Cardiac muscle cell (in vitro differentiated cells and primary cell): ENCODE measurements at regions not wholly inside any gene's neighbourhood (a gene's known extent, or its start where the extent isn't known, plus 50 kb on each side); places are given as distances from the start of the nearest gene placed in this dataset.

Experiments
- DNase-seq, 2 donors: peaks; one replicate each; pipeline versions ENCODE4 v3.0.0 to v3.0.0-alpha.2; 2010 to 2017; ENCODE audit warnings: low read depth in 1 of 2, low spot score in 1 of 2
- H3K27ac ChIP-seq: fragments of 200-600 bp; sonication (generic); 2 replicates; pipeline ENCODE4 v1.5.1; 2016
- H3K27me3 ChIP-seq: fragments of 200-600 bp; sonication (generic); 2 replicates; pipeline ENCODE4 v1.6.0; 2016; ENCODE audit warnings: control low read depth
- H3K36me3 ChIP-seq: fragments of 200-600 bp; sonication (generic); 2 replicates; pipeline ENCODE4 v1.5.1; 2016; ENCODE audit warnings: control low read depth
- H3K4me1 ChIP-seq: fragments of 200-600 bp; sonication (generic); 2 replicates; pipeline ENCODE4 v1.8.1; 2017; ENCODE audit warnings: low read depth, mild to moderate bottlenecking, mixed run types
- H3K4me3 ChIP-seq: fragments of 200-600 bp; sonication (generic); 2 replicates; pipeline ENCODE4 v1.5.1; 2016; ENCODE audit warnings: mild to moderate bottlenecking
- H3K9me3 ChIP-seq: fragments of 200-600 bp; sonication (generic); 2 replicates; pipeline ENCODE4 v1.5.1; 2017; ENCODE audit warnings: low read depth, mild to moderate bottlenecking, control low read depth
- TF ChIP-seq, protein P1 (sequence below): IDR thresholded peaks from 2 replicates; pipeline ENCODE4 v1.5.1; 2012; ENCODE audit warnings: low read depth, mild to moderate bottlenecking, low read length

DNA sequence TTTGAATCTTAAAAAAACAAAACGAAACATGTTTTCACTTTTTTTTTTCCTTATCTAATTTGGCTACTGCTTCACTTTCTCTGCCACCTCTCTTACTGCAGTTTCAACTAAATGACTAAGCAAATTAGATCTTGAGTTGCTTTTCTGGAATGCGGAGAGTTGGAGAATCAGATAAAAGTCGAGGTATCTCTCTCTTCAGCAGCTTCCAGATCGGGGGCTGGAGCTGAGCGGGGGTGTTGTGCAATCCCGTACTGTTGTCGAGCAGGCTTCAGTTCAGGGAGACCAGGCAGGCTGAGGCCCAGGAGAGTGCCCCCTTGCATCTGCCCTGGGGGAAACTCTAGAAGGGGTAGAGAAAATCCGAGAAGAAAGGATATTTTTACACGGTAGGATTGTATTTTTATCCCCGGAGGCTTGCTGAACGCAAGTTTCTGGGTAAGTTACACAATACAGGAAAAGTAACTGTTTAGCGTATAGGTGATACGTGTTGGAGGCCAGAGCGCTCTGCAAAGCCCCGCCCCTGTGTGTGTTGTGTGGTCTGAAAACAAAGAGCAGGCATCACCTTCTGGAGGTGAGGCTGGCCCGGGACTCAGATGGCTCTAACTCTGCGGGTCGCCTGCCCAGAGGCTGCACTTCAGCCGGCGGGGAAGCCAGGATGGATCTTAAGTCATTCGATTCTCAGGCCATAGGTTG lies 116.6 kb downstream of the KLF6 start:
- no peaks in the 10 kb centered on the region for H3K27me3 ChIP-seq
- TF ChIP-seq, protein P1, sequence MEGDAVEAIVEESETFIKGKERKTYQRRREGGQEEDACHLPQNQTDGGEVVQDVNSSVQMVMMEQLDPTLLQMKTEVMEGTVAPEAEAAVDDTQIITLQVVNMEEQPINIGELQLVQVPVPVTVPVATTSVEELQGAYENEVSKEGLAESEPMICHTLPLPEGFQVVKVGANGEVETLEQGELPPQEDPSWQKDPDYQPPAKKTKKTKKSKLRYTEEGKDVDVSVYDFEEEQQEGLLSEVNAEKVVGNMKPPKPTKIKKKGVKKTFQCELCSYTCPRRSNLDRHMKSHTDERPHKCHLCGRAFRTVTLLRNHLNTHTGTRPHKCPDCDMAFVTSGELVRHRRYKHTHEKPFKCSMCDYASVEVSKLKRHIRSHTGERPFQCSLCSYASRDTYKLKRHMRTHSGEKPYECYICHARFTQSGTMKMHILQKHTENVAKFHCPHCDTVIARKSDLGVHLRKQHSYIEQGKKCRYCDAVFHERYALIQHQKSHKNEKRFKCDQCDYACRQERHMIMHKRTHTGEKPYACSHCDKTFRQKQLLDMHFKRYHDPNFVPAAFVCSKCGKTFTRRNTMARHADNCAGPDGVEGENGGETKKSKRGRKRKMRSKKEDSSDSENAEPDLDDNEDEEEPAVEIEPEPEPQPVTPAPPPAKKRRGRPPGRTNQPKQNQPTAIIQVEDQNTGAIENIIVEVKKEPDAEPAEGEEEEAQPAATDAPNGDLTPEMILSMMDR = no peak

DNA sequence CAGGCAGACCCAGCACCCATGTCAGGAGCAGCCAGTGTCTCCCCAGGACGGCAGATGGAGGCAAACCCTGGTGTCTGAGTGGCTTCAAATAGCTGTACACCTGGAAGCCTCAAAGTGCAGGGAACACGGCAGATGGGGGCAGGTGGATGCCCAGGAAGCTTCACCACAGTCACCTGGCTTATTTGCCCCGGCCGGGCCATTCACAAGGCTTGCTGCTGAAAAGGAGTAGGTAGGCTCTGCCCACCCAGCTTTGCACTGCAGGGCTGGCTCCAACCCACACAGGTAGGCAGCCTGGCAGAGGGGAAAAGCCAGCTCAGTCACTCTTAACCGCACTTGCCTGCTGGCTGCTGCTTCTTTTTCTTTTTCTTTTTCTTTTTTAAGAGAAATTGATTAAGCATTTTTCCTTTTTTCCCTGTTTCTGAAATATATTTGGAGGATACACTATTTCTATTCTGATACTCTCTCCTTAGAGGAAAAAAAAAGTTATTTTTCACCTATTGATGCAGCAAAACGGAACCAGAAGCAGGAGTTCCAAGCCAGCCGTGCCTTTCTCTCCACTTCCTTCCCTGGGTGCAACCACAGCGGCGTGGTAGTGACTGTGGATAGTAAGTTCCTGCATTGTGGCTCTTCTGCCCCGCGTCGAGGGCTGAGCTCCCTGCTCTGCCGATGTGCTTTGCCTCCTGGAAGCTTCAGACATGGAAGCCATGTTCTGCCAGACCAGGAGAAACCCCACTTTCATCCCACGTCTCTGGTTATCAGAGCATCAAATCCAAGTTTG lies 118.3 kb downstream of the KLF6 start:
- TF ChIP-seq, protein P1 = no peak
- H3K9me3 ChIP-seq = no peaks in the 10 kb centered on the region
- H3K4me3 ChIP-seq = no peak overlapping the region
- H3K36me3 ChIP-seq = no peaks in the 10 kb centered on the region
- peaks cover 7% of the 10 kb centered on the region for H3K4me1 ChIP-seq
- no peaks in the 10 kb centered on the region for H3K27me3 ChIP-seq
- H3K27ac ChIP-seq = no peak overlapping the region
- DNase-seq = no peak

More for the DNA sequence above, 116.6 kb downstream of the KLF6 start:
- no peak overlapping the region for H3K4me3 ChIP-seq
- H3K4me1 ChIP-seq = peaks cover 7% of the 10 kb centered on the region
- no peaks in the 10 kb centered on the region for H3K9me3 ChIP-seq
- H3K27ac ChIP-seq = no peak overlapping the region
- peak; percentile 32 to 94 for DNase-seq
- no peaks in the 10 kb centered on the region for H3K36me3 ChIP-seq

DNA sequence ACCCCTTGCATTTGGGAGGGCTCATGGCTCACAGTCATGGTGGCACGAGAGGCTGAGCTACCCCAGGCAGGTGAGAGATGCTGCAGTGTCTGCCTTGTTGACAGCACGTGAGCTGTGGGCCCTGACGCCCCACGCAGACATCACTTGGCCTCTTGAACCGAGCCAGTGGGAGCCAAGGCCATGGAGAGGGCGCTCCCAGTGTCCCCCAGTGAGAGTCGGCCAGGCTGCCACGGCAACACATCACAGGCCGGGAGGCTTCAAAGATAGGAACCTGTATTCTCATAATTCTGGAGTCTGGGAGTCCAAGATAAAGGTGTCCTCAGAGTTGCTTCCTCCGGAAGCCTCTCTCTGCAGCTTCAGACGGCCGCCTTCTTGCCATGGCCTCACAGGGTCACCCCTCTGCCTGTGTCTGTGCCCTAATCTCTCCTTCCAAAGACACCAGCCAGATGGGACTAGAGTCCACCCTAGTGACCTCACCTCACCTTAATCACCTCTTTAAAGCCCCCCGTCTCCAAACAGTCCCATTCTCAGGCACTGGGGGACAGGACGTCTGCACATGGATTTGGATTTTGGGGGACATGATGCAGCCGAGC lies 119.6 kb downstream of the KLF6 start:
- TF ChIP-seq, protein P1 = no peak
- DNase-seq = no peak
- Histone ChIP-seq H3K36me3 (no peaks in the 10 kb centered on the region), H3K9me3 (no peaks in the 10 kb centered on the region), H3K4me1 (peaks cover 7% of the 10 kb centered on the region), H3K27ac (no peak overlapping the region), H3K27me3 (no peaks in the 10 kb centered on the region), H3K4me3 (no peak overlapping the region)

DNA sequence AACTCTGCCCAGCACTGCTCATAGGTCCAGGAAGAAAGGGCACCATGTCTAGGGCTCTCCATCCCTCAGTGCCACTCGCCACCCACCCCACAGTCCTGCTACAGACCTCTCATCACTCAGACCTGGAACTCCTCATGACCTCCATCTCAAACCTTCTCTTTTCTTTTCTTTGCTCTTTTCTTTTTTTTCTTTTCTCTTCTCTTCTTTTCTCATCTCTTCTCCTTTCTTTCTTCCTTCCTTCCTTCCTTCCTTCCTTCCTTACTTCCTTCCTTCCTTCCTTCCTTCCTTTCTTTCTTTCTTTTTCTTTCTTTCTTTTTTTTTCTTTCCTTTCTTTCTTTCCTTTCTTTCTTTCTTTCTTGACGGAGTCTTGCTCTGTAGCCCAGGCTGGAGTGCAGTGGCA lies 122.2 kb downstream of the KLF6 start:
- Histone ChIP-seq H3K4me1 (no peaks in the 10 kb centered on the region), H3K27ac (no peak overlapping the region), H3K36me3 (no peaks in the 10 kb centered on the region), H3K9me3 (no peaks in the 10 kb centered on the region), H3K4me3 (no peak overlapping the region), H3K27me3 (no peaks in the 10 kb centered on the region)
- DNase-seq = no peak
- TF ChIP-seq, protein P1 = no peak

DNA sequence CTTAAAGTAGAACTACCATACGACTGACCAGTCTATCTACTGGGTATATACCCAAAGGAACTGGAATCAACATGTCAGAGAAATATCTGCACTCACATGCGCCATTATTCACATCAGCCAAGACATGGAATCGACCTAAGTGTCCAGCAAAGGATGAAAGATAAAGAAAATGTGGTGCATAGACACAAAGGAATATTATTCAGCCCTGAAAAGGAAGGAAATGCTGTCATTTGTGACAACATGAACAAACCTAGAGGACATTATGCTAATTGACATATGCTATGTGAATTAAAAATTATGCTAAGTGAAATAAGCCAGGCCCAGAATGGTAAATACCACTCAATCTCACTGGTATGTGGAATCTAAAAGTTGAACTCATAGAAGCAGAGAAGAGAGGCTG lies 123.7 kb downstream of the KLF6 start:
- H3K36me3 ChIP-seq = no peaks in the 10 kb centered on the region
- no peak overlapping the region for H3K4me3 ChIP-seq
- H3K27ac ChIP-seq = no peak overlapping the region
- H3K27me3 ChIP-seq = no peaks in the 10 kb centered on the region
- TF ChIP-seq, protein P1 = no peak
- H3K9me3 ChIP-seq = no peaks in the 10 kb centered on the region
- H3K4me1 ChIP-seq = no peaks in the 10 kb centered on the region
- DNase-seq = no peak
